Osteoblast (primary cell): ENCODE measurements at regions not wholly inside any gene's neighbourhood (a gene's known extent, or its start where the extent isn't known, plus 50 kb on each side); places are given as distances from the start of the nearest gene placed in this dataset.

Experiments used
- DNase-seq: peaks from one replicate; pipeline ENCODE4 v3.0.0; 2011; ENCODE audit warnings: low spot score, mixed read lengths; ENCODE audit not compliant: insufficient read length; ENCODE audit errors: missing footprints
- H2AFZ ChIP-seq: 2 replicates; pipeline ENCODE4 v1.6.0; 2011; ENCODE audit warnings: mild to moderate bottlenecking, low read length
- H3K27ac ChIP-seq: 2 replicates; pipeline ENCODE4 v1.5.1; 2011; ENCODE audit warnings: mild to moderate bottlenecking, low read depth, low read length, moderate library complexity
- H3K27me3 ChIP-seq: 2 replicates; pipeline ENCODE4 v1.6.0; 2012; ENCODE audit warnings: mild to moderate bottlenecking, control low read depth, inconsistent platforms, low read length, moderate library complexity; ENCODE audit not compliant: insufficient read depth
- H3K36me3 ChIP-seq: 2 replicates; pipeline ENCODE4 v1.5.1; 2011; ENCODE audit warnings: mild to moderate bottlenecking, low read length, control low read depth, moderate library complexity; ENCODE audit not compliant: insufficient read depth
- H3K4me1 ChIP-seq: 2 replicates; pipeline ENCODE4 v1.5.1; 2011; ENCODE audit warnings: mild to moderate bottlenecking, low read length, control low read depth, moderate library complexity; ENCODE audit not compliant: insufficient read depth
- H3K4me2 ChIP-seq: 2 replicates; pipeline ENCODE4 v1.6.0; 2011; ENCODE audit warnings: mild to moderate bottlenecking, low read length; ENCODE audit not compliant: insufficient read depth
- H3K4me3 ChIP-seq: fragments of 200-600 bp; sonication (generic); 3 replicates; pipeline ENCODE4 v1.5.1; 2012; ENCODE audit warnings: mild to moderate bottlenecking, low read length, inconsistent platforms; ENCODE audit not compliant: insufficient read depth
- H3K79me2 ChIP-seq: 2 replicates; pipeline ENCODE4 v1.6.0; 2012; ENCODE audit warnings: mild to moderate bottlenecking, low read length, control low read depth, inconsistent platforms; ENCODE audit not compliant: insufficient read depth
- H3K9me3 ChIP-seq: 2 replicates; pipeline ENCODE4 v1.5.1; 2011; ENCODE audit warnings: low read depth, low read length, control low read depth
- H4K20me1 ChIP-seq: 2 replicates; pipeline ENCODE4 v1.6.0; 2012; ENCODE audit warnings: mild to moderate bottlenecking, low read length, control low read depth; ENCODE audit not compliant: insufficient read depth
- CTCF ChIP-seq: IDR thresholded peaks from 2 replicates; pipeline ENCODE4 v1.5.1; 2011; ENCODE audit warnings: mild to moderate bottlenecking, low read depth, low read length, moderate library complexity; ENCODE audit errors: extremely low read depth

- Histone ChIP-seq H3K4me1 (no peaks in the 10 kb centered on the region), H3K4me3 (no peak overlapping the region), H3K9me3 (no peaks in the 10 kb centered on the region), H3K36me3 (no peaks in the 10 kb centered on the region), H3K27me3 (no peaks in the 10 kb centered on the region), H3K27ac (no peak overlapping the region), H2AFZ (no peak overlapping the region), H3K4me2 (no peak overlapping the region), H3K79me2 (no peaks in the 10 kb centered on the region), H4K20me1 (no peaks in the 10 kb centered on the region)
- TF ChIP-seq CTCF, result no peak
- DNase-seq, result no peak
These were observed 1624.7 kb upstream of the LRRTM3 start for GRCh38 chr10:65301181-65301580.

GRCh38 chr10:65306201-65306600 is 1619.6 kb upstream of the LRRTM3 start:
- H3K9me3 ChIP-seq, result no peaks in the 10 kb centered on the region
- no peak overlapping the region for H3K27ac ChIP-seq
- H3K36me3 ChIP-seq, result no peaks in the 10 kb centered on the region
- H3K4me3 ChIP-seq, result no peak overlapping the region
- no peak for TF ChIP-seq CTCF
- H4K20me1 ChIP-seq, result no peaks in the 10 kb centered on the region
- H3K4me2 ChIP-seq, result no peak overlapping the region
- no peaks in the 10 kb centered on the region for H3K79me2 ChIP-seq
- H3K27me3 ChIP-seq, result no peaks in the 10 kb centered on the region
- no peak overlapping the region for H2AFZ ChIP-seq
- DNase-seq, result no peak
- no peaks in the 10 kb centered on the region for H3K4me1 ChIP-seq

GRCh38 chr10:65312876-65313275 is 1613.0 kb upstream of the LRRTM3 start:
- Histone ChIP-seq H3K27me3 (no peaks in the 10 kb centered on the region), H3K79me2 (no peaks in the 10 kb centered on the region), H3K4me1 (no peaks in the 10 kb centered on the region), H4K20me1 (no peaks in the 10 kb centered on the region), H3K36me3 (no peaks in the 10 kb centered on the region), H3K4me3 (no peak overlapping the region), H2AFZ (no peak overlapping the region), H3K4me2 (no peak overlapping the region), H3K9me3 (no peaks in the 10 kb centered on the region), H3K27ac (no peak overlapping the region)
- TF ChIP-seq CTCF, result no peak
- no peak for DNase-seq

GRCh38 chr10:65313406-65313805 is 1612.4 kb upstream of the LRRTM3 start:
- no peak overlapping the region for H3K4me2 ChIP-seq

More at GRCh38 chr10:65313406-65313805, 1612.4 kb upstream of the LRRTM3 start:
- H3K27ac ChIP-seq, result no peak overlapping the region
- H3K36me3 ChIP-seq, result no peaks in the 10 kb centered on the region
- no peak for DNase-seq
- no peak overlapping the region for H3K4me3 ChIP-seq
- no peak overlapping the region for H2AFZ ChIP-seq
- no peaks in the 10 kb centered on the region for H3K9me3 ChIP-seq
- H3K27me3 ChIP-seq, result no peaks in the 10 kb centered on the region
- H3K4me1 ChIP-seq, result no peaks in the 10 kb centered on the region
- H4K20me1 ChIP-seq, result no peaks in the 10 kb centered on the region
- no peaks in the 10 kb centered on the region for H3K79me2 ChIP-seq
- TF ChIP-seq CTCF, result no peak
